ENCODE measurements at regions not wholly inside any gene's neighbourhood (a gene's known extent, or its start where the extent isn't known, plus 50 kb on each side); places are given as distances from the start of the nearest gene placed in this dataset.

DNA sequence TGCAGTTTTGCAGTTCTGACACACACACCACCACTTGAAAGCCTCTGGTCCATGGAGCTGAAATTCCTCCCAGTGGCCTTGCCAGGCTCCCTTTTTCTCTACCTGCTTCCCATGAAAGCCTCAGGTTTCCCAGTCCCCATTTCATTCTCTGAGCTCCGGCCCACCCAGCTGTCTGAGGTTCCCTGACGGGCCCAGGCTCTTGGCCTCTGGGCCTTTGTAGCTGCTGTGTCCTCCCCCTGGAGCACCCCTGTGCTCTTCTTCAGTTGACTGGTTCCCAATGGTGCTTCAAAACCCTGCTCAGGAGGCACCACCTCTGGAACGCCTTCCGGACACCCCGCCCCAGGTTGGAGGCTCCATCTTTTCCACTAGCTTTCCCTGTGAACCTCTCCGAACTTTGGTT lies 155.9 kb upstream of the SHB start:
- Histone ChIP-seq H3K36me3 (replicated peaks; ENCODE audit: insufficient read depth, low read depth) (no peaks in the 10 kb centered on the region), H4K20me1 (ENCODE audit: insufficient read depth, poor library complexity, severe bottlenecking) (no peaks in the 10 kb centered on the region), H3K27me3 (no peaks in the 10 kb centered on the region), H3K79me2 (no peaks in the 10 kb centered on the region), H3K9me3 (ENCODE audit: low read depth) (no peaks in the 10 kb centered on the region), H3K4me3 (no peak overlapping the region), H3K9me2 (replicated peaks; ENCODE audit: insufficient read depth) (no peaks in the 10 kb centered on the region), H3K4me2 (no peak overlapping the region), H2AFZ (no peak overlapping the region), H3K4me1 (ENCODE audit: insufficient read depth) (peaks cover 13% of the 10 kb centered on the region), H3K27ac (no peak overlapping the region)
- no peak for DNase-seq (ENCODE audit: low spot score)
- WGBS (ENCODE audit: low lambda C conversion rate, missing lambda C conversion rate) = 93% methylated on average over 6 of the region's 6 CpGs
- TF ChIP-seq EZH2phosphoT487 (IDR thresholded peaks at IDR 0.05; ENCODE audit: low read depth, severe bottlenecking, unreplicated experiment) (no peak), EZH2 (IDR thresholded peaks at IDR 0.05; ENCODE audit: borderline replicate concordance) (no peak), CTCF (IDR thresholded peaks at IDR 0.05; ENCODE audit: poor library complexity) (no peak)

GRCh38 chr9:38216572-38216971 lies 147.5 kb upstream of the SHB start:
- no peaks in the 10 kb centered on the region for H3K27me3 ChIP-seq
- H3K4me2 ChIP-seq = no peak overlapping the region
- no peaks in the 10 kb centered on the region for H3K79me2 ChIP-seq
- no peaks in the 10 kb centered on the region for H3K9me3 ChIP-seq (ENCODE audit: low read depth)
- no peaks in the 10 kb centered on the region for H4K20me1 ChIP-seq (ENCODE audit: insufficient read depth, poor library complexity, severe bottlenecking)
- no peak overlapping the region for H3K27ac ChIP-seq
- WGBS (ENCODE audit: low lambda C conversion rate, missing lambda C conversion rate) = 95% methylated on average over 1 of the region's 1 CpG
- no peaks in the 10 kb centered on the region for H3K4me1 ChIP-seq (ENCODE audit: insufficient read depth)
- no peaks in the 10 kb centered on the region for H3K9me2 ChIP-seq (replicated peaks; ENCODE audit: insufficient read depth)
- no peak for TF ChIP-seq CTCF (IDR thresholded peaks at IDR 0.05; ENCODE audit: poor library complexity)
- no peak for TF ChIP-seq EZH2phosphoT487 (IDR thresholded peaks at IDR 0.05; ENCODE audit: low read depth, severe bottlenecking, unreplicated experiment)
- no peak for TF ChIP-seq EZH2 (IDR thresholded peaks at IDR 0.05; ENCODE audit: borderline replicate concordance)
- no peak overlapping the region for H2AFZ ChIP-seq
- no peak overlapping the region for H3K4me3 ChIP-seq
- DNase-seq (ENCODE audit: low spot score) = no peak
- no peaks in the 10 kb centered on the region for H3K36me3 ChIP-seq (replicated peaks; ENCODE audit: insufficient read depth, low read depth)

DNA sequence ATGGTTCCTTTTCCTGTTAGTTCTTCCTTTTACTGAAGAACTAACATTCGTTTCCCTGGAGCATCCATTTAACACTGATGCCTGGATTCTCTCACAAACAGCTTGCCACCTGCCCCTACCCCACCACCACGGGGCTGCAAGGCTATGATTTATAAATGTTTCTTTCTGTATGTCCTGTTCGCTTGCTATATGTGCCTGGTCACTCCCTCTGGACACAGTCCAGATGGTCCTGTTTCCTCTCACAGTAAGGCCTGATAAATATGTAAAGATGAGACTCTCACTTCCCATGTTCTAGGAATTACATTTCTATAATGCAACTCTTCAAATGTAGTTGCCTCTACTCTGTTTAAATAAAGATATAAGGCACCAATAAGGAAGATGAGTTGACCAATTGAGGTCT lies 146.4 kb upstream of the SHB start:
- Histone ChIP-seq H3K4me1 (ENCODE audit: insufficient read depth) (no peaks in the 10 kb centered on the region), H3K4me2 (no peak overlapping the region), H3K36me3 (replicated peaks; ENCODE audit: insufficient read depth, low read depth) (no peaks in the 10 kb centered on the region), H3K27ac (no peak overlapping the region), H3K9me3 (ENCODE audit: low read depth) (no peaks in the 10 kb centered on the region), H3K27me3 (no peaks in the 10 kb centered on the region), H3K9me2 (replicated peaks; ENCODE audit: insufficient read depth) (no peaks in the 10 kb centered on the region), H4K20me1 (ENCODE audit: insufficient read depth, poor library complexity, severe bottlenecking) (no peaks in the 10 kb centered on the region), H2AFZ (no peak overlapping the region), H3K4me3 (no peak overlapping the region), H3K79me2 (no peaks in the 10 kb centered on the region)
- TF ChIP-seq CTCF (IDR thresholded peaks at IDR 0.05; ENCODE audit: poor library complexity) = no peak
- no peak for DNase-seq (ENCODE audit: low spot score)
- WGBS (ENCODE audit: low lambda C conversion rate, missing lambda C conversion rate) = 33% methylated on average over 3 of the region's 3 CpGs

- Histone ChIP-seq H2AFZ (no peak overlapping the region), H3K27ac (no peak overlapping the region), H3K36me3 (replicated peaks; ENCODE audit: insufficient read depth, low read depth) (no peaks in the 10 kb centered on the region), H4K20me1 (ENCODE audit: insufficient read depth, poor library complexity, severe bottlenecking) (no peaks in the 10 kb centered on the region), H3K27me3 (no peaks in the 10 kb centered on the region), H3K4me1 (ENCODE audit: insufficient read depth) (no peaks in the 10 kb centered on the region), H3K4me2 (no peak overlapping the region), H3K9me2 (replicated peaks; ENCODE audit: insufficient read depth) (no peaks in the 10 kb centered on the region), H3K79me2 (no peaks in the 10 kb centered on the region), H3K4me3 (no peak overlapping the region), H3K9me3 (ENCODE audit: low read depth) (no peaks in the 10 kb centered on the region)
- WGBS (ENCODE audit: low lambda C conversion rate, missing lambda C conversion rate) = 48% methylated on average over 2 of the region's 2 CpGs
- TF ChIP-seq CTCF (IDR thresholded peaks at IDR 0.05; ENCODE audit: poor library complexity) (no peak), EZH2phosphoT487 (IDR thresholded peaks at IDR 0.05; ENCODE audit: low read depth, severe bottlenecking, unreplicated experiment) (no peak), EZH2 (IDR thresholded peaks at IDR 0.05; ENCODE audit: borderline replicate concordance) (no peak)
- no peak for DNase-seq (ENCODE audit: low spot score)
Observed at GRCh38 chr9:38214432-38214831, 145.4 kb upstream of the SHB start.
